B cell (primary cell): ENCODE measurements at regions not wholly inside any gene's neighbourhood (a gene's known extent, or its start where the extent isn't known, plus 50 kb on each side); places are given as distances from the start of the nearest gene placed in this dataset.

ENCODE experiments used
- CTCF ChIP-seq: fragments of 200-600 bp; IDR thresholded peaks from one replicate; pipeline ENCODE4 v1.8.0; 2022; ENCODE audit warnings: antibody characterized with exemption, mild to moderate bottlenecking
- EZH2 ChIP-seq: IDR thresholded peaks from 2 replicates; pipeline ENCODE4 v1.6.1; 2012; ENCODE audit warnings: borderline replicate concordance, low read depth, mild to moderate bottlenecking, moderate library complexity, low read length; ENCODE audit not compliant: insufficient read depth, poor library complexity, severe bottlenecking

DNA sequence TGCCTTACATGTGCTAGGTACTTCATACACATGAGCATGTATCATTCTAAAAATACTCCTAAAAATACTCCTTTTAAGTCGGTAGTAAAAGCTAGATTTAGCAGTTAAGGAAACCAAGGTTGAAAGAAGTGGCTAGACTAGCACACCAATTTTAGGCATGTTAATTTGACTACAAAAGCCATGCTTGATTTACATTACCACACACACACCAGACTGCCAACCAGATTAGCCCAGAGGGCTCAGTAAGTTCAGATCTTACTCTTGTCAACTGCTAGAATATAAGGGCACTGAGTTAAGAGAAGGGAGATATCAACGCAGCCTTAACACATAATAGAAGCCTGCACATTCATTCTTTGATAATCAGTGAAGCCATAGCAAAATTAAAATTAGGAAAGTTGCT lies 117.9 kb downstream of the MID1IP1 start:
- TF ChIP-seq CTCF (no peak), EZH2 (no peak)
